GM18909 (cell line): ENCODE measurements at regions not wholly inside any gene's neighbourhood (a gene's known extent, or its start where the extent isn't known, plus 50 kb on each side); places are given as distances from the start of the nearest gene placed in this dataset.
"Not testable (repeated sequence)": the region's sequence is repeated elsewhere in the genome, so short reads cannot be mapped to it uniquely, and the experiment has no call there.

Experiments
- ATAC-seq: cut with Tn5 transposase; IDR thresholded peaks from one replicate; pipeline ENCODE4 v1.9.1; 2021; ENCODE audit warnings: mild to moderate bottlenecking; ENCODE audit not compliant: unreplicated experiment, poor library complexity

DNA sequence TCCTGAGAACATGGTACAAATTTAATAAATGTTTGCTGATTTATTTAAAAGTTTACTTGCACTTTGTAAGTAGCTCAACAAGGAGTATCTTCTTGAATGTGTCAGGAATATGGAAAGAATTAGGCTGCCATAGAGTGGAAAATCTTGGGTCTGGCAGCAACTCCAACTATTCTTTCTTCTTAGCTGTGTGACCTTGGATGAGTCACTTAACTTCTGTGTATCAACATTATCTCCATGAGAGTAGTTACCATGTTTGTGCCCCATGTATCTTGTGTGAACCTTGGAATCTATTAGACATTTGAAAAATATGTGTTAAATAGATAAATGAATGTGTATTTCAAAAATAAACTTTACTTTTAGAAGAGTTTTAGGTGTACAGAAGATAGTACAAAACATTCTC, 348.8 kb downstream of the GBA3 start:
- no peak for ATAC-seq

GRCh38 chr4:23040539-23040938, 347.8 kb downstream of the GBA3 start:
- no peak for ATAC-seq

DNA sequence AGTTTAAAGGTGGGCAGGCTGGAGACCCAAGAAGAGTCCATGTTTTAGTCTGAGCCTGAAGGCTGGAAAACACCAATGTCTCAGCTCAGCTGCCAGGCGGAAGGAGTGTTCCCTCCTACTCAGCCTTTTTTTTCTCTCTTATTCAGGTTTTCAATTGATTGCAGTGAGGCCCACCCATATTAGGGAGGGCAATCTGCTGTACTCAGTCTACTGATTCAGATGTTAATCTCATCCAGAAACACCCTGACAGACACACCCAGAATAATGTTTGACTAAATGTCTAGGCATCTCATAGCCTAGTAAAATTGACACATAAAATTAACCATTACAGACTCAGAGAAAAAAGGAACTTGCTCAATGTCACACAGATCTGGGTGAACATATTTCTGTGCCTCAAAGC, 347.1 kb downstream of the GBA3 start:
- no peak for ATAC-seq

DNA sequence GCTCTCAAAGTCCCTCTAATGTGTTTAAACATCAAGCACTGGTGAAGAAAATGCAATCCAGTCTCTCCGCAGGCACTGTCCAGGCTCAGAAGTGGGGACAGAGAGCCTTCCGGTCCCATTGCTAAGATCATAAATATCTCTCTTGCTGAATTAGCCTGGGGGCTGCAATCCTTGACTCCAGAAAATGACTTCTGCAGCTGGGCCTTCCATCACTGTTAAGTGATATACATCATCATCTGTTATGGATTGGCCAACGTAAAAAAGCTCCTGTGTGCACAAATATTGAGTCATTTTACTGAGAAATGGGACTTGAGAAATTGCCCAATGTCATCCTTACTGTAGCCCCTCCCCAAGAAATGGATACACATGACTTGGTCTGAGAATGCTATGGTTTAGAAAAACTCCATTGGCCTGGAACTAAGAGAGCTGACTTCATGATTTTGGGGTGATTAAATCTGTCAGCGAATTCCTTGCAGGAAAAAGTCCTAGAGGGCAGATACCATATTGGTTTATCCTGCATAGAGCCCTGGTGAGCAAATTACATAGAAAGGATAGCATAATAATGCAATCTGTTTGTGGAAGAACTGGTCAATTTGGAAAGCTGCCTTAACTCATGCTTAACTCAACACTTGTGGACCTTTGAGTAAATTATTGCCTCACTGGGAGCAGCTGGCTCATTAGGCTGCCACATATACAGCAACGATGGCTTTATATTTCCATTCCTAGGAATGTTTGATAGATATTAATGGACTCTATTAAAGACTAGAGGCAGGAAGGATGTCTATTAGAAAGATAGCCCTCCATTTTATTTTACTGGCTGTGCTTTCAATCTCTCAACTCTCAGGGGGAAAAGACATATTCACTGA, 346.1 kb downstream of the GBA3 start:
- ATAC-seq: no peak

DNA sequence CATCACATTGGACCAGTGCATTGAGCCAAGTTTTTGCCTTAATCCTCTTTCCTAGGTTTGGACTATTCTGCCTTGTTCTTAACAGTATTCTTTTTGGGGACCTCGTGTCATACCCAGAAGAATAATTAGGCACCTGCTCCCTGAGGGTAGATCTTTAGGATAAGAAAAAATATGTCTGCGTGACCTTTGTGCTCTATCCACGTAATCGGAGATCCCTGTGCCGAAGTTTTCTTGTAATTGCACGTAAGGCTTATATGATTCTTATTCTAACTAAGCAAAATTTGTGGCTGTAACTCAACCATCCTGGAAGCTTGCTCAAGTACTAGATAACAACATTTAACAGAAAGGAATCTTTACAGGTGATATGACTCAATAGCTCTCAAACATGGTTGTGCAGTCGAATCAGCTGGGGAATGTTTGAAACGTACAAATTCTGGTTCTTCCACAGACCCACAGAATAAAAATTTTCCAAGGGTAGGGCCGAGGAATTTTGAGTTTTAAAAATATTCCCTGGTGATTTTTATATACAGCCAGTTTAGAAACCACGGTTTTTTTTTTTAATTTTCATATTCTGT, 344.3 kb downstream of the GBA3 start:
- ATAC-seq: no peak

DNA sequence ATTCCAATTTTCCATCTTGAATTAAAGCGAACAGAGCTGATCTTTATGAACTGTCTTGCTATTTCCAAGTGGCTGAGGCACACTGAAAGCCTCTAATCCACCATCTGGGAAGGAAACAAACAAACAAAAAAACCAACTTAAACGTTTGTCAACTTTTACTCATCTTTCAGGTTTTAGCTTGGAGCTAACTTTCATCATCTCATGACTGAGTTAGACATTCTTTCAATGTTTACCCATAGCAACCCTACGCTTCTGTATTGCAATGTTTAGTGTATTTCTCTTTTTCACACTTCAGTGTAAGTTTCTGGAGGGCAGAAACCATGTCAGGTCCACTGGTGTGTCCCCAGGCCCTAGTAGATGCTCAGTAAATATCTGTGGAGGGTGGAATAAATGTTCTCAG, 343.8 kb downstream of the GBA3 start:
- no peak for ATAC-seq

- no peak for ATAC-seq
Measured at GRCh38 chr4:23035521-23036056, 342.9 kb downstream of the GBA3 start.

DNA sequence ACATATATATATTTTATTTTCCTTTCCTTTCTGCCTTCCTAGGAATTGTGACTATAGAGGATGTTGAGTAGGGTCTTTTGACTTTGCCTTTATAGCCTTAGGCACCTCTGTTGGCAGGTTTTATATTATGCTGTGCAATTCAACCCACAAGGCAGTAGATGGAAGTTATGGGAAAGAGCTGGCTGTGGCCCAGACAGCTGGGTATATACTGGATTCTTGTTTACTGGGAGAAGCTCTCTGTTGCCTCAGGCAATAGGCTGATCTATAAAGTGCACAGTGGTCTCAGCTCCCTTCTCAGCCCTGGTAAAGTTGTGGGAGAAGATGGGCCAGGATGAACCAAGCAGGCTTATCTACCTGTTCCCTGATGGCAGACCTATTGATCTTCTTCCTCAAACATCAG, 342.0 kb downstream of the GBA3 start:
- no peak for ATAC-seq

DNA sequence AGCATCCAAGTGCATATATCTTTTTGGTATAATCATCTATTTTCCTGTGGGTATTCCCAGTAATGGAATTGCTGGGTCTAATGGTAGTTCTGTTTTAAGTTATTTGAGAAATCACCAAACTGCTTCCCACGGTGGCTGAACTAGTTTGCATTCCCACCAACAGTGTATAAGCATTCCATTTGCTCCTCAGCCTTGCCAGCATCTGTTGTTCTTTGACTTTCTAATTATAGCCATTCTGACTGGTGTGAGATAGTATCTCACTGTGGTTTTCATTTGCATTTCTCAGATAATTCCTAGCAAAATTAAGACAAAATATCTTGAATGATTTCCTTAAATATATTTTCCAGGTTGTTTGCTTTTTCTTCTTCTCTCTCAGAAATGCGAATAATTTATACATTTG, 341.1 kb downstream of the GBA3 start:
- no peak for ATAC-seq

- ATAC-seq: no peak
Measured at GRCh38 chr4:23028875-23029274, 336.1 kb downstream of the GBA3 start.

- ATAC-seq: no peak
Measured at GRCh38 chr4:23023666-23024065, 330.9 kb downstream of the GBA3 start.

- no peak for ATAC-seq
Measured at GRCh38 chr4:23023121-23023520, 330.4 kb downstream of the GBA3 start.

GRCh38 chr4:23022032-23022431, 329.3 kb downstream of the GBA3 start:
- ATAC-seq: no peak

DNA sequence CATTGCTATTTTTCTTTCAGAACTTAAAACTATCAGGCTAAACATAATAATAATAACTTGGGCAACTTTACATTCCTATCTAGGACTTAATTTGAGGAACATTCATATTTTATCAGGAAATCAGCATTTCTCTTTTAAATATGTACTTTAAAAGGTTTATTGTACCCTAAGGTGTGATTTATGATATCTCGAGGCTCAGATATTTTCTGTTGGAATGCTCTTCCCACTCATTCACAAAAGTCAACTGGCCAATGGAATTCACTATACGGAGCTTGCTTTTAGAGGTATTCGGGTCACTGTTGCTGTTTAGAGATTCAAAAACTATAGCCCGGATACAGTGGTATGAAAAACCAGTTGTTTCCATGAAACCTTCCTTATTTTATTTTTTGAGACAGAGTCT, 328.3 kb downstream of the GBA3 start:
- ATAC-seq: no peak

DNA sequence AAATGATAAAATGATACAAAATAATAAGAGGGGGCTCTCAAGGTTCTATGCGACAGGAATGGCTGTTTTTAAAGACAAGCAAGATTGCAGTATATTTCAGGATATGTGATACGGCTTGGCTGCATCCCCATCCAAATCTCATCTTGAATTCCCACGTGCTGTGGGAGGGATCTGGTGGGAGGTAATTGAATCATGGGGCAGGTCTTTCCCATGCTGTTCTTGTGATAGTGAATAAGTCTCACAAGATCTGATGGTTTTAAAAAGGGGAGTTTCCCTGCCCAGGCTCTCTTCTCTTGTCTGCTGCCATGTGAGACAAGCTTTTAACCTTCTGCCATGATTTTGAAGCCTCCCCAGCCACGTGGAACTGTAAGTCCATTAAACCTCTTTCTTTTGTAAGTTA, 327.7 kb downstream of the GBA3 start:
- not testable (repeated sequence) for ATAC-seq

GRCh38 chr4:23016981-23017380, 324.2 kb downstream of the GBA3 start:
- ATAC-seq: no peak

GRCh38 chr4:23015821-23016220, 323.1 kb downstream of the GBA3 start:
- no peak for ATAC-seq

GRCh38 chr4:23009093-23009492, 316.4 kb downstream of the GBA3 start:
- no peak for ATAC-seq

- ATAC-seq: no peak
Measured at GRCh38 chr4:23006756-23007155, 314.0 kb downstream of the GBA3 start.

DNA sequence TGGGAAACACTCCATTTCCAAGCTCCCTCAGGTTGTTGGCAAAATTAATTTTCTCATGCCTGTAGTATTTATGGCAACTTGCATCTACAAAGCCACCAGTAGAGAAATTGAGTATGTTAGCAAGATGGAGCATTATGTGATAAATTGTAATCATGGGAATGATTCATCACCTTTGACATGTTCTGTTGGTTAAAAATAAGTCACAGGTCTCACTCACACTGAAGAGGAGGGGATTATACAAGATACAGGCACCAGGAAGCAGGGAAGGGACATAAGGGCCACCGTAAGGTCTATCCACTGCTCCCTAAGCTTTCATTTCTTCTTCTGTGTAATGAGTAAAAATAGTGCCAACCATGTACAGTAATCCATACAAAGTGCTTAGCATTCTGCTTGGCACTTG, 313.0 kb downstream of the GBA3 start:
- ATAC-seq: no peak

DNA sequence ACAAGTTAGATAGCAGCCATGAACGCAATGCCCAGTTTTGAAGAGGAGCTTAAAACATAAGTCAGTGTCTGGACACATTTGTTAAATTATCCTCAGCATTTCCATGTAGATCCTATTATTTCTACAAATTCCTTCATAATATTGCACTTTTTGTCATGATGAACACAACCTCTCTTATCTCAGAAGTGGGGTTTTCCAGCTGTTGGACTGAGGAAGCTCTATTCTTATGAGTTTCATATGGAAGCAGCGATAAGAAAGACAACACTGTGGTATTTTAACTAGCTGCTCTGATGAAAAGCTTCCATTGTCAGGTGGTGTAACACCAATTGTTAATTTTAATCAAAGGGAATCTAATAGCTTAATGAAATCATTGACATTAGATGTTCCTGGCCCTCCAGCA, 308.7 kb downstream of the GBA3 start:
- ATAC-seq: no peak

- ATAC-seq: no peak
Measured at GRCh38 chr4:22999419-22999818, 306.7 kb downstream of the GBA3 start.
